DND-41 (cell line): ENCODE measurements at regions not wholly inside any gene's neighbourhood (a gene's known extent, or its start where the extent isn't known, plus 50 kb on each side); places are given as distances from the start of the nearest gene placed in this dataset.

Experiments used
- ATAC-seq: fragments of 200-7000 bp; cut with Tn5 transposase; 3 replicates; pipeline ENCODE4 v1.9.1; 2021; ENCODE audit warnings: low read depth; ENCODE audit not compliant: insufficient read depth
- DNase-seq: peaks from one replicate; pipeline ENCODE4 v3.0.0-alpha.2; 2020
- H2AFZ ChIP-seq: 2 replicates; pipeline ENCODE4 v1.6.0; 2012; ENCODE audit warnings: low read depth, low read length
- H3K27ac ChIP-seq: 2 replicates; pipeline ENCODE4 v1.5.1; 2012; ENCODE audit warnings: low read length, inconsistent platforms
- H3K27me3 ChIP-seq: fragments of 200-600 bp; sonication (generic); 2 replicates; pipeline ENCODE4 v1.6.0; 2012; ENCODE audit warnings: low read length, mild to moderate bottlenecking, inconsistent platforms; ENCODE audit not compliant: insufficient read depth, poor library complexity
- H3K36me3 ChIP-seq: 2 replicates; pipeline ENCODE4 v1.5.1; 2012; ENCODE audit warnings: low read length, inconsistent platforms; ENCODE audit not compliant: insufficient read depth
- H3K4me1 ChIP-seq: 2 replicates; pipeline ENCODE4 v1.5.1; 2012; ENCODE audit warnings: mild to moderate bottlenecking, low read length; ENCODE audit not compliant: insufficient read depth
- H3K4me2 ChIP-seq: 2 replicates; pipeline ENCODE4 v1.6.0; 2012; ENCODE audit warnings: mild to moderate bottlenecking, moderate library complexity, low read length, inconsistent platforms; ENCODE audit not compliant: insufficient read depth
- H3K4me3 ChIP-seq, 2 experiments: fragments of 200-600 bp in 1 of 2; shearing (Covaris generic) in 1 of 2; 2 replicates each; pipeline ENCODE4 v1.5.1; 2012 to 2016; ENCODE audit warnings: inconsistent platforms in 2 of 2, low read length in 2 of 2, mild to moderate bottlenecking in 2 of 2, low read depth in 1 of 2, moderate library complexity in 1 of 2
- H3K79me2 ChIP-seq: 2 replicates; pipeline ENCODE4 v1.6.0; 2012; ENCODE audit warnings: low read length, inconsistent platforms; ENCODE audit not compliant: insufficient read depth
- H3K9ac ChIP-seq: 2 replicates; pipeline ENCODE4 v1.6.0; 2012; ENCODE audit warnings: low read depth, mild to moderate bottlenecking, inconsistent platforms, low read length, moderate library complexity
- H3K9me3 ChIP-seq: 2 replicates; pipeline ENCODE4 v1.5.1; 2012; ENCODE audit warnings: low read length, moderate library complexity, mild to moderate bottlenecking, inconsistent platforms; ENCODE audit not compliant: insufficient read depth, severe bottlenecking
- H4K20me1 ChIP-seq: 2 replicates; pipeline ENCODE4 v1.6.0; 2012; ENCODE audit warnings: low read length; ENCODE audit not compliant: insufficient read depth
- CTCF ChIP-seq: IDR thresholded peaks from 2 replicates; pipeline ENCODE4 v1.5.1; 2012; ENCODE audit warnings: borderline replicate concordance, low read length, moderate library complexity, mild to moderate bottlenecking; ENCODE audit not compliant: poor library complexity, severe bottlenecking; ENCODE audit errors: extremely low read depth
- EZH2 ChIP-seq: IDR thresholded peaks from 3 replicates; pipeline ENCODE4 v1.6.1; 2012; ENCODE audit warnings: borderline replicate concordance, low read depth, mild to moderate bottlenecking, moderate library complexity, low read length, inconsistent platforms; ENCODE audit not compliant: severe bottlenecking

DNA sequence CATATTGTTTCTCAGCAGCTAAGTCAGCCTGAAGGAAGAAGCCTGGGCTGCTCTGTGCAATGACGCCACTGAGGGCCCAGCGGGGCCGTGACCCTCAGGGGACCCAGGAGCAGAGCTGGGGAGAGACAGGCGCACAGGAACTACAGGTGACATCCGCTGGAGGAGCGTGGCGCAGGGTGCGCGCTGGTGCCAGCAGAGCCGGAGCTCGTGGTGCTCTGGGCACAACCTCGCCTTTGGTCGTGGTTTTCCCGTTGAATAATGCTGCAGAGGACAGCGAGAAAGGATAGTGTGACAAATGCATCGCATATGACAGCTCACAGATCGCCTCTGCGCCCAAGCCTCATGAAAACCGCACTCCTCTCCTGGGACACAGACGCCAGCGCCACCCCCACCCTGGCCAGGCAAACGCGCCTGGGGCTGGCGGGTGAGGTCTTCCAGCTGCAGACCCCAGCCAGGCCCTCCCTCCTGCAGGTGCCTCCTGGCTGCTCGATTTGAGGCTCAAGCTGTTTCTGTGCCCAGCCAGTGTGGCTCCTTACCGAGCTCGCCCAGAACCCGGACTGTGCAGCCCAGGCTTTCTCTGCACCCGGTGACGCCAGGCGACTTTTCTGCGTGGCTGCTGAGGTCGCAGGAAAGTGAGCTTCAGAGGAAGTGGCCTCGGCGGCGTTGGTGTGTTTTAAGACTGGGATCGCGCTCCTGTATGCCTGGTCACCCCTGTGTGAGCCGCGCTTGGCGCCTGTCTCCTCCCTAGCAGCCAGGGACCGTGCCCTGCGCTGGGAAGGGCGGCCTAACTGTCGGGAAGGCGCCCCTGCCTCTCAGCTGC is 583.1 kb upstream of the HS6ST1 start:
- DNase-seq: peak; percentile 68
- Histone ChIP-seq H3K9me3 (no peaks in the 10 kb centered on the region), H3K4me2 (peak overlapping the region; percentile 55), H2AFZ (peak overlapping the region; percentile 31; the same call in 1 of the 2 replicates), H4K20me1 (no peaks in the 10 kb centered on the region), H3K27ac (no peak overlapping the region), H3K4me1 (peaks cover 19% of the 10 kb centered on the region), H3K27me3 (peaks cover 8% of the 10 kb centered on the region), H3K36me3 (no peaks in the 10 kb centered on the region), H3K79me2 (no peaks in the 10 kb centered on the region), H3K4me3 (peak overlapping the region in 1 of 2 experiments; percentile 38; a peak in 2 of 4 replicates), H3K9ac (peak overlapping the region; percentile 5; the same call in 1 of the 2 replicates)
- TF ChIP-seq EZH2: no peak
- TF ChIP-seq CTCF: no peak
- peak; percentile 81 for ATAC-seq

DNA sequence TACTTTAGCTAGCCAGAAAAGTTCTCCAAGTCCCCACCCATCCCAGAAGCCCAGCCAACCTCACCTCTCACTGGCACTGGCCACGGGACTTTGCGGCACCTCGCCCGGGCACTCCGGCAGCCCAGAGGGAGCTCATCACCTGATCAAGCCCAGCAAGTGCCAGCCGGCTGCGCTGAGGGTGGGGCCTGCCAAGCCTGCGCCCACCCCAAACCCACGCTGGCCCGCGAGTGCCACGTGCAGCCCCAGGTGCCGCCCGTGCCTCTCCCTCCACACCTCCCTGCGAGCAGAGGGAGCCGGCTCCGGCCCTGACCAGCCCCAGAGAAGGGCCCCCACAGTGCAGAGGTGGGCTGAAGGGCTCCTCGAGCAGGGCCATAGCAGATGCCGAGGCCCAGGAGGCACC is 585.0 kb upstream of the HS6ST1 start:
- Histone ChIP-seq H3K9ac (no peak overlapping the region), H3K79me2 (no peaks in the 10 kb centered on the region), H3K27ac (no peak overlapping the region), H4K20me1 (no peaks in the 10 kb centered on the region), H3K36me3 (no peaks in the 10 kb centered on the region), H3K4me3 (no peak overlapping the region), H3K4me1 (peaks cover 19% of the 10 kb centered on the region), H2AFZ (no peak overlapping the region), H3K9me3 (no peaks in the 10 kb centered on the region), H3K27me3 (peaks cover 8% of the 10 kb centered on the region), H3K4me2 (no peak overlapping the region)
- no peak for DNase-seq
- no peak for TF ChIP-seq EZH2
- no peak for TF ChIP-seq CTCF
- no peak for ATAC-seq

GRCh38 chr2:128911276-128911675 is 592.6 kb upstream of the HS6ST1 start:
- H3K9ac ChIP-seq: no peak overlapping the region
- no peaks in the 10 kb centered on the region for H4K20me1 ChIP-seq
- no peaks in the 10 kb centered on the region for H3K27me3 ChIP-seq
- H3K4me3 ChIP-seq: no peak overlapping the region
- H3K79me2 ChIP-seq: no peaks in the 10 kb centered on the region
- no peak overlapping the region for H3K4me2 ChIP-seq
- H2AFZ ChIP-seq: no peak overlapping the region
- H3K9me3 ChIP-seq: no peaks in the 10 kb centered on the region
- H3K36me3 ChIP-seq: no peaks in the 10 kb centered on the region
- DNase-seq (no peak), ATAC-seq (no peak)
- no peaks in the 10 kb centered on the region for H3K4me1 ChIP-seq
- TF ChIP-seq EZH2 (no peak), CTCF (no peak)
- H3K27ac ChIP-seq: no peak overlapping the region
